DOHH2 (cell line): ENCODE measurements at regions not wholly inside any gene's neighbourhood (a gene's known extent, or its start where the extent isn't known, plus 50 kb on each side); places are given as distances from the start of the nearest gene placed in this dataset.

ENCODE experiments used
- H3F3A ChIP-seq: fragments of 200-600 bp; sonication (generic), shearing (Covaris generic); 2 replicates; pipeline ENCODE4 v1.6.0; 2016; ENCODE audit warnings: antibody characterized with exemption, mild to moderate bottlenecking; ENCODE audit not compliant: control insufficient read depth, insufficient read depth
- H3K27ac ChIP-seq: fragments of 200-600 bp; sonication (generic); 2 replicates; pipeline ENCODE4 v1.5.1; 2014; ENCODE audit warnings: low read depth, mild to moderate bottlenecking, low read length, moderate library complexity
- H3K27me3 ChIP-seq: fragments of 200-600 bp; sonication (generic); 2 replicates; pipeline ENCODE4 v1.6.1; 2014; ENCODE audit warnings: mild to moderate bottlenecking, low read length, mixed read lengths; ENCODE audit not compliant: control insufficient read depth
- H3K36me3 ChIP-seq: fragments of 200-600 bp; sonication (generic); 2 replicates; pipeline ENCODE4 v1.6.1; 2014; ENCODE audit warnings: mild to moderate bottlenecking, low read length, moderate library complexity, mixed read lengths; ENCODE audit not compliant: control insufficient read depth
- H3K4me1 ChIP-seq: fragments of 200-600 bp; sonication (generic); 2 replicates; pipeline ENCODE4 v1.6.1; 2014; ENCODE audit warnings: mild to moderate bottlenecking, low read length, mixed read lengths; ENCODE audit not compliant: control insufficient read depth
- H3K4me2 ChIP-seq: fragments of 200-600 bp; sonication (generic); 2 replicates; pipeline ENCODE4 v1.6.0; 2014; ENCODE audit warnings: mild to moderate bottlenecking, low read length, moderate library complexity
- H3K4me3 ChIP-seq: fragments of 200-600 bp; sonication (generic); 2 replicates; pipeline ENCODE4 v1.5.1; 2014; ENCODE audit warnings: mild to moderate bottlenecking, low read length, mixed read lengths
- H3K79me2 ChIP-seq: fragments of 200-600 bp; sonication (generic); 2 replicates; pipeline ENCODE4 v1.6.1; 2014; ENCODE audit warnings: mild to moderate bottlenecking, low read length, mixed read lengths; ENCODE audit not compliant: control insufficient read depth
- H3K9me2 ChIP-seq: fragments of 200-600 bp; sonication (generic); replicated peaks from 2 replicates; pipeline ENCODE4 v1.6.1; 2014; ENCODE audit warnings: mild to moderate bottlenecking, low read length, mixed read lengths; ENCODE audit not compliant: control insufficient read depth
- H3K9me3 ChIP-seq: fragments of 200-600 bp; sonication (generic); 2 replicates; pipeline ENCODE4 v1.6.1; 2014; ENCODE audit warnings: antibody characterized with exemption, low read length, mixed read lengths; ENCODE audit not compliant: control insufficient read depth, insufficient read depth
- H4K20me1 ChIP-seq: fragments of 200-600 bp; sonication (generic); 2 replicates; pipeline ENCODE4 v1.6.0; 2014; ENCODE audit warnings: low read depth, mild to moderate bottlenecking, antibody characterized with exemption, low read length, moderate library complexity; ENCODE audit not compliant: control insufficient read depth, insufficient read depth
- EZH2phosphoT487 ChIP-seq: fragments of 200-600 bp; sonication (generic); IDR thresholded peaks from 2 replicates; pipeline ENCODE4 v1.6.1; 2017; ENCODE audit warnings: borderline replicate concordance, mild to moderate bottlenecking, antibody characterized with exemption, low read length, moderate library complexity, mixed read lengths
- TF ChIP-seq, protein P1 (sequence below): fragments of 200-600 bp; sonication (generic); IDR thresholded peaks from one replicate; pipeline ENCODE4 v1.5.1; 2014; ENCODE audit warnings: antibody characterized with exemption, mild to moderate bottlenecking, low read depth, low read length; ENCODE audit not compliant: poor library complexity, severe bottlenecking

DNA sequence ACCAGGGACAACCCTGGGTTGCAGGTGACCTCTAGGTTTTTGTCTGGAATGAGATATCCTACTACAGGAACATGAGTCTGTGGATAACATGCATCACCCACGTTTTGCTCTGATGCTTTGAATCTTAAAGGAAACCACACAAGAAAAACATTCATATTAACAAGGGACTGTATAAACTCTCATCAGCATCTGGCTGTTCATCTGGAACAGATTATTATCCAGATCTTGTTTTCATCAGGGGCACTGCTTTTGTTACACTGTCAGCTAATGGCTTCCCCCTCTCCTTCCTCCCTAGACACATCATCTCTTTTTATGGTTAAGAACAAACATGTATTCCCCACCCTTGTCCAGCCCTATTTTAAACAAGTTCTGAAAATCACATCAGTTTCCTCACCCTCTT is 1095.7 kb downstream of the AACS start:
- Histone ChIP-seq H3F3A (no peaks in the 10 kb centered on the region), H3K9me2 (no peaks in the 10 kb centered on the region; the same call in 1 of the 2 replicates), H3K9me3 (peaks cover 4% of the 10 kb centered on the region; the same call in 1 of the 2 replicates), H3K4me2 (no peak overlapping the region), H3K27me3 (no peaks in the 10 kb centered on the region), H3K36me3 (no peaks in the 10 kb centered on the region), H4K20me1 (no peaks in the 10 kb centered on the region), H3K79me2 (no peaks in the 10 kb centered on the region), H3K27ac (no peak overlapping the region), H3K4me3 (no peak overlapping the region), H3K4me1 (no peaks in the 10 kb centered on the region)
- TF ChIP-seq, protein P1, sequence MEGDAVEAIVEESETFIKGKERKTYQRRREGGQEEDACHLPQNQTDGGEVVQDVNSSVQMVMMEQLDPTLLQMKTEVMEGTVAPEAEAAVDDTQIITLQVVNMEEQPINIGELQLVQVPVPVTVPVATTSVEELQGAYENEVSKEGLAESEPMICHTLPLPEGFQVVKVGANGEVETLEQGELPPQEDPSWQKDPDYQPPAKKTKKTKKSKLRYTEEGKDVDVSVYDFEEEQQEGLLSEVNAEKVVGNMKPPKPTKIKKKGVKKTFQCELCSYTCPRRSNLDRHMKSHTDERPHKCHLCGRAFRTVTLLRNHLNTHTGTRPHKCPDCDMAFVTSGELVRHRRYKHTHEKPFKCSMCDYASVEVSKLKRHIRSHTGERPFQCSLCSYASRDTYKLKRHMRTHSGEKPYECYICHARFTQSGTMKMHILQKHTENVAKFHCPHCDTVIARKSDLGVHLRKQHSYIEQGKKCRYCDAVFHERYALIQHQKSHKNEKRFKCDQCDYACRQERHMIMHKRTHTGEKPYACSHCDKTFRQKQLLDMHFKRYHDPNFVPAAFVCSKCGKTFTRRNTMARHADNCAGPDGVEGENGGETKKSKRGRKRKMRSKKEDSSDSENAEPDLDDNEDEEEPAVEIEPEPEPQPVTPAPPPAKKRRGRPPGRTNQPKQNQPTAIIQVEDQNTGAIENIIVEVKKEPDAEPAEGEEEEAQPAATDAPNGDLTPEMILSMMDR, result no peak
- no peak for TF ChIP-seq EZH2phosphoT487

DNA sequence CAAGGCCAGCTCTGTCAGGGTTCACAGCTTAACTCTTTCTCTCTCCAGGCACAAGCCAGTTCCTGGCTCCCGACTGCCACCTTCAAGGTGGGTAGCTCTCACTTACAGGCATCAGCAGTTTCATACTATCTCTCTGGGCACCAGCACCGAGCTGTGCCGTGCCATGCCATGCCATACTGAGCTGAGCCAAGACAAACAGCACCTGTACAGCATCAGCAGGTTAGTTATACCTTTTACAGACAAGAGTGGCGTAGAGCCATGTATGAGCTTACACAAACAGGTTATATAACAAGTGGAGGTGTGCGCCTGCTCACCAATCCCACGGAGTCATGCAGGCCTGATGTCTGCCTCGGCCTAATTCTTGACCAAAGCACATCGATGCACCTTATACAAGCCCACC is 1098.7 kb downstream of the AACS start:
- H4K20me1 ChIP-seq, result no peaks in the 10 kb centered on the region
- H3K4me3 ChIP-seq, result no peak overlapping the region
- TF ChIP-seq, protein P1, result no peak
- no peak for TF ChIP-seq EZH2phosphoT487
- no peaks in the 10 kb centered on the region for H3K36me3 ChIP-seq
- H3K79me2 ChIP-seq, result no peaks in the 10 kb centered on the region
- H3K4me2 ChIP-seq, result no peak overlapping the region
- no peaks in the 10 kb centered on the region for H3F3A ChIP-seq
- H3K9me3 ChIP-seq, result peaks cover 4% of the 10 kb centered on the region; the same call in 1 of the 2 replicates
- H3K9me2 ChIP-seq, result no peaks in the 10 kb centered on the region; the same call in 1 of the 2 replicates
- no peak overlapping the region for H3K27ac ChIP-seq
- H3K4me1 ChIP-seq, result no peaks in the 10 kb centered on the region
- H3K27me3 ChIP-seq, result no peaks in the 10 kb centered on the region

DNA sequence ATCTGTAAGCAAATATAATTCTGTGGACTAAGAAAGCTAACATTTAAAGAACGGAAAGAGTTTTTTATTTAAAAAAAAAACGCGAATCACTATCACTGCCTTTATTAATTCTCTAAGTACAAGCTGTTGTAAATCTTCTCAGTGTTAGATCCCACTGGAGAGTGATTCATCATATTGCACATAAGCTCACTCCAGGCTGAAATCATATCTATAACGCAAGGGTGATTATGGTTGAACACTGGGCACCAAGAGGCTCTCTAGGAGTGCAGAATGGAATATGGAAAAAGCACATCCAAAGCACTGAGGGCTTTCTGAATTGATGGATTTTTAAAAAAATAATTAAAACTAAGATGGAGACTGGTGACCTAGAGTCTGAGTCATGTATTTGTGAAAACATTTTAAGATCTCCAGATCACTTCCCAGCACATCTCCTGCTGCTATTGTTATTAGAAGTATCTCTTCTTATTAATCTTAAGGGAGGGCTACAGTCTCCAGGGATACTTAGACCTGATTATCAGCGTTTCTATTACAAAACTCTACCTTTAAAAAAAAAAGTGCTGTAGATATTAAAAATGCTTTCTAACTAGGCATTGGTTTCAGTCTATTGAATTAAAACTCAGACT is 1106.8 kb downstream of the AACS start:
- no peak overlapping the region for H3K4me2 ChIP-seq
- no peaks in the 10 kb centered on the region for H3K36me3 ChIP-seq
- no peak overlapping the region for H3K4me3 ChIP-seq
- no peaks in the 10 kb centered on the region for H3K4me1 ChIP-seq
- H3K9me2 ChIP-seq, result no peaks in the 10 kb centered on the region
- no peaks in the 10 kb centered on the region for H4K20me1 ChIP-seq
- H3K27me3 ChIP-seq, result no peaks in the 10 kb centered on the region
- no peak overlapping the region for H3K27ac ChIP-seq
- no peaks in the 10 kb centered on the region for H3K79me2 ChIP-seq
- TF ChIP-seq, protein P1, result no peak
- no peak for TF ChIP-seq EZH2phosphoT487
- no peaks in the 10 kb centered on the region for H3K9me3 ChIP-seq
- H3F3A ChIP-seq, result no peaks in the 10 kb centered on the region
